ENCODE measurements at regions not wholly inside any gene's neighbourhood (a gene's known extent, or its start where the extent isn't known, plus 50 kb on each side); places are given as distances from the start of the nearest gene placed in this dataset.

GRCh38 chr12:94855853-94856252 is 147.6 kb downstream of the NDUFA12 start:
- 47% methylated on average over 5 of the region's 6 CpGs for WGBS (ENCODE audit: insufficient coverage, low coverage, low lambda C conversion rate, missing lambda C conversion rate)
- no peaks in the 10 kb centered on the region for H3K4me1 ChIP-seq
- TF ChIP-seq POLR2A (IDR thresholded peaks at IDR 0.05) (no peak), CTCF (IDR thresholded peaks at IDR 0.05) (no peak)
- no peak for ATAC-seq
- H3K4me3 ChIP-seq: no peak overlapping the region
- intact Hi-C loops (cut with DNase I): no loop called here
- no peak overlapping the region for H3K27ac ChIP-seq
- DNase-seq: no peak
- no peaks in the 10 kb centered on the region for H3K9me3 ChIP-seq
- H3K27me3 ChIP-seq: no peaks in the 10 kb centered on the region
- H3K36me3 ChIP-seq: no peaks in the 10 kb centered on the region

GRCh38 chr12:94851396-94852028 is 152.0 kb downstream of the NDUFA12 start:
- ATAC-seq: no peak
- intact Hi-C loops (cut with DNase I): no loop called here
- no peaks in the 10 kb centered on the region for H3K27me3 ChIP-seq
- no peaks in the 10 kb centered on the region for H3K4me1 ChIP-seq
- H3K27ac ChIP-seq: no peak overlapping the region
- no peaks in the 10 kb centered on the region for H3K36me3 ChIP-seq
- no peaks in the 10 kb centered on the region for H3K9me3 ChIP-seq
- H3K4me3 ChIP-seq: no peak overlapping the region
- TF ChIP-seq CTCF (IDR thresholded peaks at IDR 0.05) (no peak), POLR2A (IDR thresholded peaks at IDR 0.05) (no peak)
- no peak for DNase-seq
- 47% methylated on average over 2 of the region's 2 CpGs for WGBS (ENCODE audit: insufficient coverage, low coverage, low lambda C conversion rate, missing lambda C conversion rate)

GRCh38 chr12:94849411-94849976 is 154.0 kb downstream of the NDUFA12 start:
- H3K27me3 ChIP-seq: no peaks in the 10 kb centered on the region
- H3K4me1 ChIP-seq: no peaks in the 10 kb centered on the region
- intact Hi-C loops (cut with DNase I): no loop called here
- H3K36me3 ChIP-seq: no peaks in the 10 kb centered on the region
- TF ChIP-seq POLR2A (IDR thresholded peaks at IDR 0.05) (no peak), CTCF (IDR thresholded peaks at IDR 0.05) (no peak)
- peak in 1 of 4 donors; percentile 16 for ATAC-seq
- H3K27ac ChIP-seq: no peak overlapping the region
- H3K4me3 ChIP-seq: no peak overlapping the region
- no peaks in the 10 kb centered on the region for H3K9me3 ChIP-seq
- DNase-seq: no peak
- WGBS (ENCODE audit: insufficient coverage, low coverage, low lambda C conversion rate, missing lambda C conversion rate): 88% methylated on average over 2 of the region's 5 CpGs

GRCh38 chr12:94848966-94849365 is 154.5 kb downstream of the NDUFA12 start:
- Histone ChIP-seq H3K27ac (no peak overlapping the region), H3K4me1 (no peaks in the 10 kb centered on the region), H3K36me3 (no peaks in the 10 kb centered on the region), H3K27me3 (no peaks in the 10 kb centered on the region), H3K4me3 (no peak overlapping the region), H3K9me3 (no peaks in the 10 kb centered on the region)
- intact Hi-C loops (cut with DNase I): no loop called here
- ATAC-seq: no peak
- 86% methylated on average over 1 of the region's 4 CpGs for WGBS (ENCODE audit: insufficient coverage, low coverage, low lambda C conversion rate, missing lambda C conversion rate)
- DNase-seq: no peak
- TF ChIP-seq CTCF (IDR thresholded peaks at IDR 0.05): no peak
- TF ChIP-seq POLR2A (IDR thresholded peaks at IDR 0.05): no peak
